ENCODE measurements at regions not wholly inside any gene's neighbourhood (a gene's known extent, or its start where the extent isn't known, plus 50 kb on each side); places are given as distances from the start of the nearest gene placed in this dataset.

DNA sequence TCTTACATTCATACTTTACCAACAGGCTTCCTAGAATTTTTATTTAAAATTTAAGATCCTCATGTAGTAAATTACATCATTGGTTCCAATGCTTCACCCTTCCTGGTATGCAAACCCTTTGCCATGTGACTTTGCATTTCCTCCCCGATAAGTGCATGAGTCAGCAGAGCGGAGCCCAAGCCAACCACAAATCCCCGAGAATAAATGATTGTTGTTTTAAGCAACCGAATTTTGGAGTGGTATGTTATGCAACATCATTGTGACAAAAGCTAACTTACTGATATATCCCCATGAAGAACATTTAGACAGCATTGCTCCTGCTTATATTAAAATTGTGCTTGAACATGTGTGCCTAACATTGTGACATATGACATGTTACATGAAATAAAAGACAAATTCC is 199.4 kb upstream of the DDX53 start:
- no peaks in the 10 kb centered on the region for H3K4me1 ChIP-seq (ENCODE audit: control insufficient read depth, insufficient read depth, low read length)
- no peak overlapping the region for H3K27ac Mint-ChIP-seq
- no peaks in the 10 kb centered on the region for H3K4me1 Mint-ChIP-seq
- H3K9ac ChIP-seq (ENCODE audit: extremely low read depth, low read length, poor library complexity, severe bottlenecking) = no peak overlapping the region
- H3K4me3 ChIP-seq (ENCODE audit: low read length) = no peak overlapping the region
- TF ChIP-seq, protein P1, sequence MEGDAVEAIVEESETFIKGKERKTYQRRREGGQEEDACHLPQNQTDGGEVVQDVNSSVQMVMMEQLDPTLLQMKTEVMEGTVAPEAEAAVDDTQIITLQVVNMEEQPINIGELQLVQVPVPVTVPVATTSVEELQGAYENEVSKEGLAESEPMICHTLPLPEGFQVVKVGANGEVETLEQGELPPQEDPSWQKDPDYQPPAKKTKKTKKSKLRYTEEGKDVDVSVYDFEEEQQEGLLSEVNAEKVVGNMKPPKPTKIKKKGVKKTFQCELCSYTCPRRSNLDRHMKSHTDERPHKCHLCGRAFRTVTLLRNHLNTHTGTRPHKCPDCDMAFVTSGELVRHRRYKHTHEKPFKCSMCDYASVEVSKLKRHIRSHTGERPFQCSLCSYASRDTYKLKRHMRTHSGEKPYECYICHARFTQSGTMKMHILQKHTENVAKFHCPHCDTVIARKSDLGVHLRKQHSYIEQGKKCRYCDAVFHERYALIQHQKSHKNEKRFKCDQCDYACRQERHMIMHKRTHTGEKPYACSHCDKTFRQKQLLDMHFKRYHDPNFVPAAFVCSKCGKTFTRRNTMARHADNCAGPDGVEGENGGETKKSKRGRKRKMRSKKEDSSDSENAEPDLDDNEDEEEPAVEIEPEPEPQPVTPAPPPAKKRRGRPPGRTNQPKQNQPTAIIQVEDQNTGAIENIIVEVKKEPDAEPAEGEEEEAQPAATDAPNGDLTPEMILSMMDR (conservative IDR thresholded peaks at IDR 0.05) = no peak
- no peaks in the 10 kb centered on the region for H3K27me3 ChIP-seq (ENCODE audit: control insufficient read depth, insufficient read depth, low read length, poor library complexity, severe bottlenecking)
- H3K9me3 ChIP-seq (ENCODE audit: control insufficient read depth, low read length) = no peaks in the 10 kb centered on the region
- H3K27ac ChIP-seq (ENCODE audit: low read depth, low read length) = no peak overlapping the region
- H3K9me3 Mint-ChIP-seq = no peaks in the 10 kb centered on the region
- WGBS, 2 experiments (ENCODE audit: insufficient coverage in 1 of 2, insufficient read length in 1 of 2) = 90% methylated on average over 3 of the region's 4 CpGs; no CpG with 5 or more reads in 1 of the 2 experiments
- no peaks in the 10 kb centered on the region for H3K36me3 Mint-ChIP-seq (ENCODE audit: low read depth)
- DNase-seq = no peak
- no peak overlapping the region for H3K4me3 Mint-ChIP-seq
- H3K27me3 Mint-ChIP-seq (ENCODE audit: insufficient read depth) = no peaks in the 10 kb centered on the region
- no peaks in the 10 kb centered on the region for H3K36me3 ChIP-seq (ENCODE audit: control insufficient read depth, insufficient read depth, low read length)

DNA sequence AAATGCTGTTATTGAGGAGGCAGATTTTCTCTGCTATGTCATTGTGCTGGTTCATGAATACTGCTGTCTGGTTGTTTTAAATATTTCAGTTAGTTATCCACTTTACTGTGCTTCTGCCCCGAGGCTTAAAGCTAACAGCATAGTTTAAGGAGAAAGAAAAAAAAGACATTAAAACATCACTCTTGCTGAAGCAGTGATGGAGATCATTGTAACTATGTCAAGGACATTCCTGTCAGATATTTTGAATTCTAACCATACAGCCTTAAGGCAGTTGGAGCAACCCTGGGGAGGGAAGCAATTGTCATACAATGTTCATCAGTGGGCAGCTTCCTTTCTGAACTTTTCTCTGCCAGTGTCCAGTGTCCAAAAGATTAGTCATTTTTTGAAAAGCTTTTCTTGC is 199.0 kb upstream of the DDX53 start:
- Histone ChIP-seq H3K9me3 (ENCODE audit: control insufficient read depth, low read length) (no peaks in the 10 kb centered on the region), H3K9ac (ENCODE audit: extremely low read depth, low read length, poor library complexity, severe bottlenecking) (no peak overlapping the region), H3K36me3 (ENCODE audit: control insufficient read depth, insufficient read depth, low read length) (no peaks in the 10 kb centered on the region), H3K27me3 (ENCODE audit: control insufficient read depth, insufficient read depth, low read length, poor library complexity, severe bottlenecking) (no peaks in the 10 kb centered on the region), H3K4me1 (ENCODE audit: control insufficient read depth, insufficient read depth, low read length) (no peaks in the 10 kb centered on the region), H3K27ac (ENCODE audit: low read depth, low read length) (no peak overlapping the region), H3K4me3 (ENCODE audit: low read length) (no peak overlapping the region)
- H3K4me1 Mint-ChIP-seq = no peaks in the 10 kb centered on the region
- TF ChIP-seq, protein P1 (conservative IDR thresholded peaks at IDR 0.05) = no peak
- no peaks in the 10 kb centered on the region for H3K27me3 Mint-ChIP-seq (ENCODE audit: insufficient read depth)
- no peak overlapping the region for H3K4me3 Mint-ChIP-seq
- no CpG with 5 or more reads among the region's 1 CpG for WGBS, 2 experiments (ENCODE audit: insufficient coverage in 1 of 2, insufficient read length in 1 of 2)
- no peaks in the 10 kb centered on the region for H3K36me3 Mint-ChIP-seq (ENCODE audit: low read depth)
- no peaks in the 10 kb centered on the region for H3K9me3 Mint-ChIP-seq
- H3K27ac Mint-ChIP-seq = no peak overlapping the region
- DNase-seq = no peak

DNA sequence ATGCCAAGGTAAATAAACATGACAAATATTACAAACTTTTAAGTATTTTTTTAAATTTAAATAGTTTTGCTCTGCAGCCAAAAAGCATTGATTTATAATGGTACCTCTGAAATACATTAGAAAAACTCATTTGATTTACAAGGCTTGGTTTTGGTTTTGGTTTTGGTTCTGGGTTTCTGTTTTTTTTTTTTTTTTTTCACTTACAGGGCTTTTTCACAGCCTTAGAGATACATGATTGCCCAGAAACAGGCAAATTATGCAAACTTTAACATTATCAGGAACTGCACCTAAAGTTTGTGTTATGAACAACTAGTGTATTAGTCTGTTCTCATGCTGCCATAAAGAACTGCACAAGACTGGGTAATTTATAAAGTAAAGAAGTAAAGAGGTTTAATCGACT is 196.4 kb upstream of the DDX53 start:
- Histone ChIP-seq H3K36me3 (ENCODE audit: control insufficient read depth, insufficient read depth, low read length) (no peaks in the 10 kb centered on the region), H3K9me3 (ENCODE audit: control insufficient read depth, low read length) (no peaks in the 10 kb centered on the region), H3K27ac (ENCODE audit: low read depth, low read length) (no peak overlapping the region), H3K4me3 (ENCODE audit: low read length) (no peak overlapping the region), H3K4me1 (ENCODE audit: control insufficient read depth, insufficient read depth, low read length) (no peaks in the 10 kb centered on the region), H3K9ac (ENCODE audit: extremely low read depth, low read length, poor library complexity, severe bottlenecking) (no peak overlapping the region), H3K27me3 (ENCODE audit: control insufficient read depth, insufficient read depth, low read length, poor library complexity, severe bottlenecking) (no peaks in the 10 kb centered on the region)
- Mint-ChIP-seq H3K27ac (no peak overlapping the region), H3K4me3 (no peak overlapping the region), H3K27me3 (ENCODE audit: insufficient read depth) (no peaks in the 10 kb centered on the region), H3K9me3 (no peaks in the 10 kb centered on the region), H3K4me1 (no peaks in the 10 kb centered on the region), H3K36me3 (ENCODE audit: low read depth) (no peaks in the 10 kb centered on the region)
- DNase-seq = no peak
- TF ChIP-seq, protein P1 (conservative IDR thresholded peaks at IDR 0.05) = no peak
- WGBS, 2 experiments (ENCODE audit: insufficient coverage in 1 of 2, insufficient read length in 1 of 2) = 93 to 100% methylated on average over 1 of the region's 1 CpG
